ENCODE measurements at regions not wholly inside any gene's neighbourhood (a gene's known extent, or its start where the extent isn't known, plus 50 kb on each side); places are given as distances from the start of the nearest gene placed in this dataset.

- no peak for DNase-seq (ENCODE audit: low read depth)
- TF ChIP-seq CTCF (IDR thresholded peaks at IDR 0.05; ENCODE audit: insufficient read depth, low read depth, low read length): no peak
- H3K4me3 ChIP-seq (ENCODE audit: low read depth, low read length): no peak overlapping the region
These were observed 654.8 kb downstream of the UTRN start for GRCh38 chr6:144939921-144940320.

- H3K4me3 ChIP-seq (ENCODE audit: low read depth, low read length): no peak overlapping the region
- no peak for TF ChIP-seq CTCF (IDR thresholded peaks at IDR 0.05; ENCODE audit: insufficient read depth, low read depth, low read length)
- DNase-seq (ENCODE audit: low read depth): no peak
These were observed 659.0 kb downstream of the UTRN start for GRCh38 chr6:144944106-144944505.

- DNase-seq (ENCODE audit: low read depth): no peak
- no peak for TF ChIP-seq CTCF (IDR thresholded peaks at IDR 0.05; ENCODE audit: insufficient read depth, low read depth, low read length)
- no peak overlapping the region for H3K4me3 ChIP-seq (ENCODE audit: low read depth, low read length)
These were observed 662.4 kb downstream of the UTRN start for GRCh38 chr6:144947398-144947976.

- DNase-seq (ENCODE audit: low read depth): no peak
- no peak overlapping the region for H3K4me3 ChIP-seq (ENCODE audit: low read depth, low read length)
- no peak for TF ChIP-seq CTCF (IDR thresholded peaks at IDR 0.05; ENCODE audit: insufficient read depth, low read depth, low read length)
These were observed 666.7 kb downstream of the UTRN start for GRCh38 chr6:144951730-144952437.

- no peak for DNase-seq (ENCODE audit: low read depth)
- TF ChIP-seq CTCF (IDR thresholded peaks at IDR 0.05; ENCODE audit: insufficient read depth, low read depth, low read length): no peak
- no peak overlapping the region for H3K4me3 ChIP-seq (ENCODE audit: low read depth, low read length)
These were observed 667.5 kb downstream of the UTRN start for GRCh38 chr6:144952456-144953240.

- TF ChIP-seq CTCF (IDR thresholded peaks at IDR 0.05; ENCODE audit: insufficient read depth, low read depth, low read length): no peak
- no peak for DNase-seq (ENCODE audit: low read depth)
- H3K4me3 ChIP-seq (ENCODE audit: low read depth, low read length): no peak overlapping the region
These were observed 668.6 kb downstream of the UTRN start for GRCh38 chr6:144953552-144954240.

All from fibroblast of villous mesenchyme (primary cell).